ENCODE measurements at regions not wholly inside any gene's neighbourhood (a gene's known extent, or its start where the extent isn't known, plus 50 kb on each side); places are given as distances from the start of the nearest gene placed in this dataset.
"Not testable (repeated sequence)": the region's sequence is repeated elsewhere in the genome, so short reads cannot be mapped to it uniquely, and the experiment has no call there.

DNA sequence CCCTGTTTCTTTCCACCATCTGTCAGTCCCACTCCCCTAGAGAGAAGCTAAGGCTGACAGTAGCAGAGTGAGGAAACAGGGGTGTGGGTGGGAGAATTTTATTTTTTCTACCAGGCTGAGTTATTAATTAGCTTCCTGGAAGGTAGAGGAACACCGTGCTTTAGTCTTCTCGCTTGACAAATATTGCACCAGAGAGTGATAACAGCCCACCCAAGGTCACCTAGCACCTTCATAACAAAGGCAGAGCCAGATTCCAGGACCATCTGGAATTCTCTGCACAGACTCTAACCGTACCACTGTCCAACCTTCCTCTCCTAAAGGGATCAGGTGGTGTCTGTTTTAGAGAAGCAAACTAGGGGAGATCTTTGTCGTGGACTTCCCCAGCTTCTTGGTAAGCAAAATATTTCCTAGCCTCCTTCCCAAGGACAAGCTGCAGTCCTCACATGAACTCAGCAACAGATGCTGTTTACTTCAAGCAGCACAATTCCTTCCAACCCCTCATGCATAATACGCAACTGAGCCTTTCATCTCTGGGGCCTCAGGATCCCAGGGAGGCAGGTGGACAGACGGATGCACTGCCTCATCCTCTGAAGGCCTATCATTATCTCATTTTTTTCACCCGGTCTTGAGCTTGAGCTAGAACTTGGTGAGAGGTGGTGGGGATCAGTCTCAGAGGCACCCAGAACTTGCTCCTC is 308.7 kb upstream of the BRINP1 start:
- no CpG with 5 or more reads among the region's 7 CpGs for WGBS, 2 donors (ENCODE audit: extremely low coverage in 2 of 2, insufficient read length in 2 of 2, insufficient replicate concordance in 1 of 2)
- no peak overlapping the region for H3K14ac ChIP-seq (ENCODE audit: low read length)
- no peak overlapping the region for H4K8ac ChIP-seq (ENCODE audit: low read depth, low read length)

DNA sequence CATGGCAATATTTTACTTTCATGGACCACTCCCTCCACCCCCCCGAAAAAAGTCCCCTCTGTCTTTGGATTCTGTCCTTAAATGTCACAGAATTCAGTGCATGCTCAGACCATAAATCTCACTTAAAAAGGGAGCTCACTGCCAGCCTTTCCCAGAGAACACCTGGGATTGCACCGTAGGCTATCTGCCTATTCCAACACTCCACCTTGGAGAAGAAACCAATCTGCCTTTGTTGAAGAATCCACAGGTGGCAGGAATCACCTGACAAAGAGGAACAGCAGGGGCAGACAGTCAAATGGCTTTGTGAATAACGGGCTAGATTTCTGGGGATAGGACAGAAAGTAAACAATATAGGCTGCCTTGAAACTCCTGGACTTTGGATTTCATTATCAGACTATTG is 306.7 kb upstream of the BRINP1 start:
- Histone ChIP-seq H4K8ac (ENCODE audit: low read depth, low read length) (no peak overlapping the region), H3K9ac (ENCODE audit: low read depth, low read length, poor library complexity) (no peak overlapping the region), H3K27me3 (ENCODE audit: control insufficient read depth in 3 of 3, insufficient read depth in 3 of 3, low read depth in 1 of 3, low read length in 3 of 3) (no peaks in the 10 kb centered on the region), H3K4ac (ENCODE audit: low read length) (no peak overlapping the region), H3K79me1 (ENCODE audit: low read depth, low read length) (no peaks in the 10 kb centered on the region), H3K14ac (ENCODE audit: low read length) (no peak overlapping the region), H3K36me3 (replicated peaks in 1 of 2; ENCODE audit: control insufficient read depth in 2 of 2, insufficient read depth in 2 of 2, low read length in 2 of 2) (no peaks in the 10 kb centered on the region), H3K4me1 (ENCODE audit: control insufficient read depth in 2 of 2, insufficient read depth in 1 of 2, low read depth in 1 of 2, low read length in 2 of 2) (no peaks in the 10 kb centered on the region), H2BK15ac (ENCODE audit: low read length) (no peak overlapping the region), H4K91ac (ENCODE audit: low read depth, low read length, poor library complexity) (no peak overlapping the region), H2BK5ac (ENCODE audit: low read length) (no peak overlapping the region), H3K9me3 (replicated peaks in 1 of 2; ENCODE audit: control insufficient read depth in 2 of 2, insufficient read depth in 1 of 2, low read depth in 1 of 2, low read length in 2 of 2) (no peaks in the 10 kb centered on the region), H3K18ac (ENCODE audit: low read length) (no peak overlapping the region), H2BK120ac (ENCODE audit: low read depth, low read length) (no peak overlapping the region), H2BK12ac (ENCODE audit: low read length) (no peak overlapping the region), H3K27ac (replicated peaks; ENCODE audit: low read length) (no peak overlapping the region), H2AFZ (ENCODE audit: low read length) (no peak overlapping the region), H3K4me2 (ENCODE audit: insufficient read depth, low read length, poor library complexity, severe bottlenecking) (no peak overlapping the region), H3K23ac (ENCODE audit: low read depth, low read length, poor library complexity) (no peak overlapping the region), H3K4me3 (ENCODE audit: low read length in 2 of 2) (no peak overlapping the region), H2AK5ac (ENCODE audit: low read depth, low read length) (no peak overlapping the region)
- DNase-seq (ENCODE audit: low spot score), result no peak
- no CpG with 5 or more reads among the region's 3 CpGs for WGBS, 2 donors (ENCODE audit: extremely low coverage in 2 of 2, insufficient read length in 2 of 2, insufficient replicate concordance in 1 of 2)

More for the DNA sequence above, 308.7 kb upstream of the BRINP1 start:
- no peak for DNase-seq (ENCODE audit: low spot score)
- Histone ChIP-seq H3K4me2 (ENCODE audit: insufficient read depth, low read length, poor library complexity, severe bottlenecking) (no peak overlapping the region), H2BK12ac (ENCODE audit: low read length) (no peak overlapping the region), H3K4ac (ENCODE audit: low read length) (no peak overlapping the region), H3K18ac (ENCODE audit: low read length) (no peak overlapping the region), H3K79me1 (ENCODE audit: low read depth, low read length) (no peaks in the 10 kb centered on the region), H3K9me3 (replicated peaks in 1 of 2; ENCODE audit: control insufficient read depth in 2 of 2, insufficient read depth in 1 of 2, low read depth in 1 of 2, low read length in 2 of 2) (no peaks in the 10 kb centered on the region), H2AFZ (ENCODE audit: low read length) (no peak overlapping the region), H2AK5ac (ENCODE audit: low read depth, low read length) (no peak overlapping the region), H2BK5ac (ENCODE audit: low read length) (no peak overlapping the region), H2BK15ac (ENCODE audit: low read length) (no peak overlapping the region), H3K4me1 (ENCODE audit: control insufficient read depth in 2 of 2, insufficient read depth in 1 of 2, low read depth in 1 of 2, low read length in 2 of 2) (no peaks in the 10 kb centered on the region), H4K91ac (ENCODE audit: low read depth, low read length, poor library complexity) (no peak overlapping the region), H2BK120ac (ENCODE audit: low read depth, low read length) (no peak overlapping the region), H3K23ac (ENCODE audit: low read depth, low read length, poor library complexity) (no peak overlapping the region), H3K4me3 (ENCODE audit: low read length in 2 of 2) (no peak overlapping the region), H3K27ac (replicated peaks; ENCODE audit: low read length) (no peak overlapping the region), H3K27me3 (ENCODE audit: control insufficient read depth in 3 of 3, insufficient read depth in 3 of 3, low read depth in 1 of 3, low read length in 3 of 3) (no peaks in the 10 kb centered on the region), H3K36me3 (replicated peaks in 1 of 2; ENCODE audit: control insufficient read depth in 2 of 2, insufficient read depth in 2 of 2, low read length in 2 of 2) (no peaks in the 10 kb centered on the region), H3K9ac (ENCODE audit: low read depth, low read length, poor library complexity) (no peak overlapping the region)

GRCh38 chr9:119672763-119673162 is 303.5 kb upstream of the BRINP1 start:
- not testable (repeated sequence) for H2BK15ac ChIP-seq (ENCODE audit: low read length); H3K14ac ChIP-seq (ENCODE audit: low read length); H3K27me3 ChIP-seq (ENCODE audit: control insufficient read depth in 3 of 3, insufficient read depth in 3 of 3, low read depth in 1 of 3, low read length in 3 of 3); H2BK120ac ChIP-seq (ENCODE audit: low read depth, low read length); H4K91ac ChIP-seq (ENCODE audit: low read depth, low read length, poor library complexity); H3K36me3 ChIP-seq (replicated peaks in 1 of 2; ENCODE audit: control insufficient read depth in 2 of 2, insufficient read depth in 2 of 2, low read length in 2 of 2); H3K4me1 ChIP-seq (ENCODE audit: control insufficient read depth in 2 of 2, insufficient read depth in 1 of 2, low read depth in 1 of 2, low read length in 2 of 2); H3K27ac ChIP-seq (replicated peaks; ENCODE audit: low read length); H3K9ac ChIP-seq (ENCODE audit: low read depth, low read length, poor library complexity); H3K18ac ChIP-seq (ENCODE audit: low read length); H3K4me2 ChIP-seq (ENCODE audit: insufficient read depth, low read length, poor library complexity, severe bottlenecking); DNase-seq (ENCODE audit: low spot score); H3K9me3 ChIP-seq (replicated peaks in 1 of 2; ENCODE audit: control insufficient read depth in 2 of 2, insufficient read depth in 1 of 2, low read depth in 1 of 2, low read length in 2 of 2); H3K79me1 ChIP-seq (ENCODE audit: low read depth, low read length); H4K8ac ChIP-seq (ENCODE audit: low read depth, low read length); H3K4me3 ChIP-seq (ENCODE audit: low read length in 2 of 2); H2BK12ac ChIP-seq (ENCODE audit: low read length); H2AK5ac ChIP-seq (ENCODE audit: low read depth, low read length); H2BK5ac ChIP-seq (ENCODE audit: low read length); H2AFZ ChIP-seq (ENCODE audit: low read length); H3K23ac ChIP-seq (ENCODE audit: low read depth, low read length, poor library complexity); H3K4ac ChIP-seq (ENCODE audit: low read length)
- no CpG with 5 or more reads among the region's 4 CpGs for WGBS, 2 donors (ENCODE audit: extremely low coverage in 2 of 2, insufficient read length in 2 of 2, insufficient replicate concordance in 1 of 2)

- no peak for DNase-seq (ENCODE audit: low spot score)
- Histone ChIP-seq H3K18ac (ENCODE audit: low read length) (no peak overlapping the region), H3K9me3 (replicated peaks in 1 of 2; ENCODE audit: control insufficient read depth in 2 of 2, insufficient read depth in 1 of 2, low read depth in 1 of 2, low read length in 2 of 2) (no peaks in the 10 kb centered on the region), H2BK5ac (ENCODE audit: low read length) (no peak overlapping the region), H2BK12ac (ENCODE audit: low read length) (no peak overlapping the region), H3K14ac (ENCODE audit: low read length) (no peak overlapping the region), H3K36me3 (replicated peaks in 1 of 2; ENCODE audit: control insufficient read depth in 2 of 2, insufficient read depth in 2 of 2, low read length in 2 of 2) (no peaks in the 10 kb centered on the region), H3K4ac (ENCODE audit: low read length) (no peak overlapping the region), H2BK15ac (ENCODE audit: low read length) (no peak overlapping the region), H2AK5ac (ENCODE audit: low read depth, low read length) (no peak overlapping the region), H2BK120ac (ENCODE audit: low read depth, low read length) (no peak overlapping the region), H3K4me1 (ENCODE audit: control insufficient read depth in 2 of 2, insufficient read depth in 1 of 2, low read depth in 1 of 2, low read length in 2 of 2) (peaks cover 0 to 2% of the 10 kb centered on the region in 2 donors), H4K91ac (ENCODE audit: low read depth, low read length, poor library complexity) (no peak overlapping the region), H2AFZ (ENCODE audit: low read length) (no peak overlapping the region), H4K8ac (ENCODE audit: low read depth, low read length) (no peak overlapping the region), H3K23ac (ENCODE audit: low read depth, low read length, poor library complexity) (no peak overlapping the region), H3K4me2 (ENCODE audit: insufficient read depth, low read length, poor library complexity, severe bottlenecking) (no peak overlapping the region), H3K27me3 (ENCODE audit: control insufficient read depth in 3 of 3, insufficient read depth in 3 of 3, low read depth in 1 of 3, low read length in 3 of 3) (no peaks in the 10 kb centered on the region), H3K9ac (ENCODE audit: low read depth, low read length, poor library complexity) (no peak overlapping the region), H3K4me3 (ENCODE audit: low read length in 2 of 2) (no peak overlapping the region), H3K79me1 (ENCODE audit: low read depth, low read length) (no peaks in the 10 kb centered on the region), H3K27ac (replicated peaks; ENCODE audit: low read length) (no peak overlapping the region)
- no CpG with 5 or more reads among the region's 2 CpGs for WGBS, 2 donors (ENCODE audit: extremely low coverage in 2 of 2, insufficient read length in 2 of 2, insufficient replicate concordance in 1 of 2)
These were observed 298.7 kb upstream of the BRINP1 start for GRCh38 chr9:119667916-119668315.

All from neuronal stem cell (in vitro differentiated cells).